NCI-H1436 treated with DMSO at 0.1 percent for 48 hours (cell line): ENCODE measurements at regions not wholly inside any gene's neighbourhood (a gene's known extent, or its start where the extent isn't known, plus 50 kb on each side); places are given as distances from the start of the nearest gene placed in this dataset.
"Not testable (repeated sequence)": the region's sequence is repeated elsewhere in the genome, so short reads cannot be mapped to it uniquely, and the experiment has no call there.

Experiments used
- DNase-seq: peaks from one replicate; lab custom pipeline; 2025; lab: John Stamatoyannopoulos, UW

- no peak for DNase-seq
These were observed 129.0 kb upstream of the RREB1 start for GRCh38 chr6:6978731-6979130.

GRCh38 chr6:6980999-6981597 is 126.7 kb upstream of the RREB1 start:
- no peak for DNase-seq

DNA sequence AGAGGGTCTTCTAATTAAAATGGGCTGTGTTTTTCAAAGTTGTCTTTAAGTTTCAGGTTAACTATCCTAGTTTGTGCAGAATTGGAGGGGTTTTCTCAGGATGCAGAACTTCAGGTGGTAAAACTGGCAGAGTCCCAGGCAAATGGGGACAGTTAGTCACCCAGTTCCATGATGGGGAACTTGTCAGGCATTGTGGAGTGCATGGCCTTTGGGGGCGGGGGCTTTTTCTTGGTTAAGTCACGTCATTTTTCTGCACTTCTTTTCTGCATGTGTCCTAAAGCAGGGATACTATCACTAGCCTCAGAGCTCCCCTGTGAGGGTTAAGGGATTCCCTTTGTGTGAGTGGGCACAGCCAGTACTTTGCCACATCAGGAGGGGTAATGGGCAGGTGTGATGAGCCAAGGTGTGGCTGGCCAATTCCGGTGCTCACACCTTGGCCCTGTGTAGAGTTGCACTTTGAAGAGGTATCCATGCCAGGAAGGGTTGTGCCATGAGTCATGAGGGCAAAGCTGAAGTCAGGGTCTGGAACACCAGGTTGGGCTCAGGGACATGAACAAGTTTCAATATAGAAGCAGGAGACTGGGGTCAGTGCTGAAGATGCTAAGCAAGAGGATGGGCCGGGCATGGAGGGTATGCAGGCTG is 126.0 kb upstream of the RREB1 start:
- DNase-seq, result no peak

- DNase-seq, result no peak
These were observed 125.1 kb upstream of the RREB1 start for GRCh38 chr6:6982663-6983062.

GRCh38 chr6:6984585-6985366 is 123.0 kb upstream of the RREB1 start:
- no peak for DNase-seq

DNA sequence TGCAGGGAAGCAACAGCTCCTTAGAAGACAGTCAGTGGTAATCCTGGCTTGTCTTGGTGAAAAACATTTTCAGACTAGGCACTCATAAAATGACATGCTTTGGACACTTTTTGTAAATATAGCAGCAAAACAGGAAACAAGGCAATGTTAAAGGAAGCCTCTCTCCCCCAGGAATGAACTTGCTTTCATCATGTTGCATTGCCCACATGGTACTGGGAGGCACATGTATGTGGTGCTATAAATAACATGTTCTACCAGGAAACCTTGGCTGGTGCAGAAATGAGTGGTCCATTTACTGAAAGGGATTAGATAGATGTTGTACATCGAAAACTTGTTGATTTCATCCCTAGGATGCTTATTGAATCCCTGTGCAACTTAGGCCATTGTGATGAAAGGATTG is 121.4 kb upstream of the RREB1 start:
- DNase-seq, result no peak

GRCh38 chr6:6987749-6988148 is 120.0 kb upstream of the RREB1 start:
- DNase-seq, result no peak

- not testable (repeated sequence) for DNase-seq
These were observed 117.7 kb upstream of the RREB1 start for GRCh38 chr6:6990059-6990458.

DNA sequence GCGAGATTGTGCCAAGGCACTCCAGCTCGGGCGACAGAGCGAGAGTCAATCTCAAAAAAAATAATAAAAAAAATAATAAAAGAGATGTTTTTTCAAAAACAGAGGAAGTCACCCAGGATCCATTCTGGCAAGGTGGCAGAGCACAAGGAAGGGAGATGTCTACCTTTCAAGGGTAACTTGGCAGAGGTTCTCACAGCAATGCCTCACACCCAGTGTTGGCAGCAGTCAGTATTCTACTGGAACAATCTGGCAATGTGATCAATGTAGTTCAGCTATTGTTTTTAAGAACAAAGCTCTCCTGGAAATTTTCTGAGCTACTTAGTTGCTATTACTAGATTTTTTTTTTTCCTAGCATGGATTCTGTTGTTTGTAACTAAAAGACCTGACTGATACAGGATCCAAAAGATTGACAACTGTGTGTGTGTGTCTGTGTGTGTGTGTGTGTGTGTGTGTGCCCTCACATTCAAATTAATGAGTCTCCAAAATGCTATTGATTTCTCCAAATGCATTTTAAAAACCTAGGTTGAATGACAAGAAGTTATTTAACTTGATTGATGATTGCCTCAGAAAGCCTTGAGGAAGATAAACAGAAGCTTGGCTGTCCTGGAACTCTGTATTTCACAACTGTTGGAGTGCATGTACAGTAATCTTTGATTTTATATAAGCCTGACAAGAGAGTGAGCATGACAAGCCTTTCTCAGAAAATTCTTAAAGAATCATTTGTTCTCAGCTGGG is 114.1 kb upstream of the RREB1 start:
- no peak for DNase-seq

DNA sequence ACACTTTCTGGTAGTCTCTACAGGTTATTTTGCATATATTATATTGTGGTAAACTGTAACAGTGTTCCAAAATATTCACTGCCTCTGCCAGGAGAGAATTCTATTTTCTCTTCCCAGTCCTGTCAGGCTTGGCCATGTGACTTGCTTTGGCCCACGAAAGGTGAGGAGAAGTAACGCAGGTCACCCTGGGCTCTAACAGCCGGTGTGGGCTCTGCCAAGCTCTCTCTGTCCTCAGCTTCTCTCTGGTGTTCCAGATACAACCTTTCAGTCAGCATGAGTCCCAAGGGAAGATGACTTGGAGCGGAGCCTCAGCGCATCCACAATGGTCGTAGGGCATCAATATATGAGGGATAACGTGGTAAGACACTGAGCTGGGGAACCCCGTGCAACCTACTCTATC is 113.0 kb upstream of the RREB1 start:
- no peak for DNase-seq

DNA sequence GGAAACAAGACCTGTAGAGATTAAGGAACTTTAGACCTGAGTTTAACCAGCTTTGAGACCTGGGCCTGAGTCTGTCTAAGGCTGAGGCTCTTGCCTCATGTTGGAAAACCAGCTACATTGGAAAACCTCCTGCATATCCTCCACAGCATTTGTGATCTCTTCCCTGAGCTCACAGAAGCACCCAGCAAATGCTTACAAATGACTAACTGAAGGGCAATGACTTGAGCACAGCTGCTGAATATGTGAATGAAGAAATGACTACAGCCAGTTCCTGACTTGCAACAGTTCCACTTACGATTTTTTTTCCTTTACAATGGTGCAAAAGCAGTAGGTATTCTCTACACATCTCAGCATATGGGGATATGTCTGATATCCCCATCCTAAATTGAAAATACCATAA is 112.4 kb upstream of the RREB1 start:
- DNase-seq, result no peak

GRCh38 chr6:6996124-6996523 is 111.6 kb upstream of the RREB1 start:
- DNase-seq, result no peak

DNA sequence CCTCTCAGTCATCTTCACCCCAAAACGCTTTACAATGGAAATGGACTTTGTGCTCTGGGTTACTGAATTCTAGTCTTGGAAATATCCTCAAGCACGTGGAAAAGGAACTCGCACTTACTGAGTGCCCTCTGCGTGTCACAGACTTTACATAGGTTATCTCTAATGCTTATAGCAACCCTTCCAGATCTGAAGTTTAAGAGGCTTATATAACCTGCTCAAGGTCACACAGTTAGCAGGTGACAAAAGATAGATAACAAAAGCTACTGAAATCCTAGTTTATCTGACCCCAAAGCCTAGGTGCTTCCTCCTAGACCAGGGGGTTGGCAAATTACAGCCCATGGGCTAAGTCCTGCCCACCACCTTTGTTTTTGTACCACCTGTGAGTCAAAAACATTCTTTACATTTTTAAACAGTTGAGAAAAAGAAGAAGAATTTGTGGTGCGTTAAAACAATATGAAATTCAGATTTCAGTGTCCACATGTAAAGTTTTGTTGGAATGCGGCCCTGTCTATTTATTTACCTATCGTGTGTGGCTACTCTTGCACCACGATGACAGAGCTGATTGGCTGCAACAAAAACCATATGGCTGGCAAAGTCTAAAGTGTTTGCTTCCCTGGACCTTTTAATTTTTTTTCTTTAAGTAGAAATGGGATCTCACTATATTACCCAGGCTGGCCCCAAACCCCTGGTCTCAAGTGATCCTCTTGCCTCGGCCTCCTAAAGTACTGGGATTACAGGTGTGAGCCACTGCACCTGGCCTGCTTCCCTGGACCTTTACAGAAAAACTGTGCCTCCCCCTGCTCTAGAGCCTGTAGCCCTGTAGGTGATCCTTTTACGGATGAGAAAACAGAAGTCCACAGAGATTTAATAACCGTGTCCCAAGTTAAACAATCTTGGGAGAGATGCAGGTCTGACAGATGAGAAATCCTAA is 110.2 kb upstream of the RREB1 start:
- no peak for DNase-seq

DNA sequence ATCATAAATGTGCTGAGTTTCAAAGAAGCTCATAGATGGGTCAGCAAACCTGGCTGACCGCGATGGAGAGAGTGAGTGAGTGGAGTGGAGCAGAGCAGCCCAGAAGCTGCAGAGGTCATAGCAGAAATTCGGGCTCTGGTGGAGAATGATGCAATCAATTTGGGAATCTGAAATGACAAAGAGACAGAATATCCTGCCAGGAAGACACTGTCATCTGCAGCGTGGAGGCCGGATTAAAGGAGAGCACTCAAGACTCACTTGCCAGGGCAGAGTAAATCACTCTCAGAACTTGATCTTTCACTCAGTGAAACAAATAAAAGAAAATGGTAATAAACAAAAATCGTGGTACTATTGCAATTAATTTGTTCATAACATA is 109.6 kb upstream of the RREB1 start:
- no peak for DNase-seq

DNA sequence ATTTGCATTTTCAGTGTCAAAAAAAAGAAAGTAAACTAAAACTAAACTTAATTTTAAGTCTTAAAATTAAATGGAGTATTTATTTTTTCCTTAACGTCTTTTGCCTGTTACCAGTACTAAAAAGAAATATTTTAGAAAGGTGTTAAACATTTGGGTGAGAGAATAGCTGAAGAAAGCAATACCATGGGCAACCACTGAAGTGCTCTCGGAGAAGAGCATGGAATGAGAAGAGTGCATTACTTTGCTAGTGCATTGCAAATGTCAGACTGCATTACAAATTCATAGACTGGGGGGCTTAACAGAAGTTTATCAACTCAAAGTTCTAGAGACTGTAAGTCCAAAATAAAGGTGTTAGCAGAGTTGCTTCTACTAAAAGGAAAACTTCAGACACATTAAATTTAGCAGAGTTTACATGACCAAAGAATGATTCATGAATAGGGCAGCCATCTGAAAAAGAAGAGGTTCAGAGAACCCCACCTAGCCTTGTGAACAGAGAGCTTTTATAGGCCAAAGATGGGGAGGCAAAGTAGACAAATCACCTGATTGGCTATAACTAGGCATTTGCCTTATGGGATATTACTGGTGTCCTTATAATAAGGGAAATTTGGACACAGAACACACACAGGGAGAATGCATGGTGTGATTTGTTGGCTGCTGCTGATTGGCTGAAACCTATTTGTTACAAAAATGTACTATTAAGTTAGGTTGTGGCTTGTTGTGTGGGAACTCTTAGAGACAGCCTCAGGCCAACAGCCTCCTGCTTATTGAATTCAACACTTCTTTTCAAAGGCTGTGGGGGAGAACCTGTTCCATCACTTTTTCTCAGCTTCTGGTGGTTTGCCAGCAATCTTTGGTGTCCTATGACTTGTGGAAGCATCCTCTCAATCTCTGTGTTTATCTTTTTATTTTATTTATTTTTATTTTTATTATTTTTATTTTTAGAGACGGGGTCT is 106.7 kb upstream of the RREB1 start:
- no peak for DNase-seq

DNA sequence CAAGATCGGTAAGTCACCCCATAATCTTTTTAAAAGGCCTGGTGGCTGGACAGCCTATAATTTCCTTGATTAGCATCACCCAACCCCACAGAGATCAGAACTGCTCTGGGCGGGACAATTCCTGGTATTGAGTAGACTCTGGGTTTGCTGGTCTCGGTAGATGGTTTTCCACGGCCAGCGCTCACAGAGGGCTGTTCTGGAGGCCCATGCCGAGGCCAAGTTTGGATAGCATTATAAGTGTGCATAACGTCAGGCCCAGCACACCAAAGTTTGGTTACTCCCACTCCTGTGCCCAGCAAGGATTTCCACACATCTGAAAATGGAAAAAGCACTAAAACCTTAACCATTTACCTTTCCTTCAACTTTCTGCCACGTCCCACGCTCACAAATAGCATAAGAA is 104.7 kb upstream of the RREB1 start:
- no peak for DNase-seq

GRCh38 chr6:7004581-7005297 is 103.0 kb upstream of the RREB1 start:
- no peak for DNase-seq

- DNase-seq, result no peak
These were observed 101.1 kb upstream of the RREB1 start for GRCh38 chr6:7006515-7007191.

- no peak for DNase-seq
These were observed 99.2 kb upstream of the RREB1 start for GRCh38 chr6:7008451-7008988.
